Duodenal mucosa (tissue), 2 donors: ENCODE measurements at regions not wholly inside any gene's neighbourhood (a gene's known extent, or its start where the extent isn't known, plus 50 kb on each side); places are given as distances from the start of the nearest gene placed in this dataset.
"Not testable (repeated sequence)": the region's sequence is repeated elsewhere in the genome, so short reads cannot be mapped to it uniquely, and the experiment has no call there.

ENCODE experiments used
- H3K27ac ChIP-seq: one replicate; pipeline ENCODE4 v1.7.0; 2013; ENCODE audit warnings: low read depth, low read length
- H3K27me3 ChIP-seq, 2 donors: one replicate each; pipeline ENCODE4 v1.7.0; 2013; ENCODE audit warnings: low read length in 2 of 2, control low read depth in 1 of 2; ENCODE audit not compliant: insufficient read depth in 2 of 2, control insufficient read depth in 1 of 2
- H3K36me3 ChIP-seq, 2 donors: one replicate each; pipeline ENCODE4 v1.7.0; 2013; ENCODE audit warnings: low read length in 2 of 2, control low read depth in 1 of 2; ENCODE audit not compliant: insufficient read depth in 2 of 2, control insufficient read depth in 1 of 2
- H3K4me1 ChIP-seq, 2 donors: one replicate each; pipeline ENCODE4 v1.7.0; 2013; ENCODE audit warnings: low read length in 2 of 2, control low read depth in 1 of 2; ENCODE audit not compliant: insufficient read depth in 2 of 2, control insufficient read depth in 1 of 2
- H3K4me3 ChIP-seq, 2 donors: one replicate each; pipeline ENCODE4 v1.7.0; 2013; ENCODE audit warnings: low read length in 2 of 2, low read depth in 1 of 2
- H3K9ac ChIP-seq, 2 donors: one replicate each; pipeline ENCODE4 v1.7.0; 2013; ENCODE audit warnings: low read length in 2 of 2, low read depth in 1 of 2
- H3K9me3 ChIP-seq, 2 donors: one replicate each; pipeline ENCODE4 v1.7.0; 2013; ENCODE audit warnings: low read length in 2 of 2, control low read depth in 1 of 2; ENCODE audit not compliant: control insufficient read depth in 1 of 2

DNA sequence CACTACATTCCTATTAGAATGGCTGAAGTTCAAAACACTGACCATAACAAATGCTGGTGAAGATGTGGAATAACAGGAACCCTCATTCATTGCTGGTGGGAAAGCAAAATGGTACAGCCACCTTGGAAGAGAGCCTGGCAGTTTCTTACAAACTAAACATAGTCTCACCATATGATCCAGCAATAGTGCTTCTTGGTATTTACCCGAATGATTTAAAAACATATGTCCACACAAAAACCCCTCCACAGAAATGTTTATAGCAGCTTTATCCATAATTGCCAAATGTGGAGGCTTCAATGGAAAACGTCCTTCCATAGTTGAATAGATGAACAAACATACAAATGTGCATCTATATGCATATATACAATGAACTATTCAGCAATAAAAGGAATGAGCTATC lies 330.8 kb downstream of the BTBD3 start:
- H3K36me3 ChIP-seq: no peaks in the 10 kb centered on the region
- no peak overlapping the region for H3K4me3 ChIP-seq
- H3K9me3 ChIP-seq: no peaks in the 10 kb centered on the region
- H3K27me3 ChIP-seq: no peaks in the 10 kb centered on the region
- no peak overlapping the region for H3K9ac ChIP-seq
- no peak overlapping the region for H3K27ac ChIP-seq
- H3K4me1 ChIP-seq: no peaks in the 10 kb centered on the region

DNA sequence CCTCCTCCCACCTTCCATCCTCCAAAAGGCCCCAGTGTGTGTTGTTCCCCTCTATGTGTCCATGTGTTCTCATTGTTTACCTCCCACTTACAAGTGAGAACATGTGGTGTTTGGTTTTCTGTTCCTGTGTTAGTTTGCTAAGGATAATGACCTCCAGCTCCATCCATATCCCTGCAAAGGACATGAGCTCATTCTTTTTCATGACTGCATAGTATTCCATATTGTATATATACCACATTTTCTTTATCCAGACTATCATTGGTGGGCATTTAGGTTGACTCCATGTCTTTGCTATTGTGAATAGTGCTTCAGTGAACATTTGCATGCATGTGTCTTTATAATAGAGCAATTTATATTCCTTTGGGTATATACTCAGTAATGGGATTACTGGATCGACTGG lies 333.0 kb downstream of the BTBD3 start:
- not testable (repeated sequence) for H3K4me1 ChIP-seq, H3K27me3 ChIP-seq, H3K27ac ChIP-seq, H3K4me3 ChIP-seq, H3K9me3 ChIP-seq, H3K36me3 ChIP-seq, H3K9ac ChIP-seq

DNA sequence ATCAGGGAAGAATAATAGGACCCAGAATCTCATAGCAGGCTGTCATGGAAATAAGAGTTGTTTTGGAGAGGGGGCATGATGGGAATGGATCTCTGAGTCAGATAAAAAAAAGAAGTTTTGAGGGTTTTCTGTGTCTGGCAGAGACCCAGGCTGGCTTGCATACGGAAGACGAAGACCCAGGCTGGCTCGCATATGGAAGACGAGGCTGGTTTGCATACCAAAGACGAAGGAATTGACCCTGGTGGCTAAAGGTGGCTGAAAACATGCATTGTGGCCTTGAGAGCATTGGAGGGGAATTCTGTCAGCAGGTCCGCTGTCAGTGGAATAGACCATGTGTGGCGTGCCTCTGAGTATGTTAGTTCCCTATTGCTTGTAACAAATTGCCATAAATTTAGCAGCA lies 335.1 kb downstream of the BTBD3 start:
- no peaks in the 10 kb centered on the region for H3K36me3 ChIP-seq
- no peak overlapping the region for H3K9ac ChIP-seq
- H3K4me3 ChIP-seq: no peak overlapping the region
- H3K27me3 ChIP-seq: no peaks in the 10 kb centered on the region
- no peaks in the 10 kb centered on the region for H3K9me3 ChIP-seq
- H3K27ac ChIP-seq: no peak overlapping the region
- no peaks in the 10 kb centered on the region for H3K4me1 ChIP-seq

- Histone ChIP-seq H3K27me3 (no peaks in the 10 kb centered on the region), H3K4me1 (no peaks in the 10 kb centered on the region)
Measured at GRCh38 chr20:12255461-12255970, 337.8 kb downstream of the BTBD3 start.

GRCh38 chr20:12256806-12257205 lies 339.1 kb downstream of the BTBD3 start:
- Histone ChIP-seq H3K9me3 (no peaks in the 10 kb centered on the region), H3K9ac (no peak overlapping the region), H3K36me3 (no peaks in the 10 kb centered on the region), H3K27ac (no peak overlapping the region), H3K4me1 (no peaks in the 10 kb centered on the region), H3K27me3 (no peaks in the 10 kb centered on the region), H3K4me3 (no peak overlapping the region)

More at GRCh38 chr20:12255461-12255970, 337.8 kb downstream of the BTBD3 start:
- no peaks in the 10 kb centered on the region for H3K36me3 ChIP-seq
- H3K9me3 ChIP-seq: no peaks in the 10 kb centered on the region
- no peak overlapping the region for H3K9ac ChIP-seq
- H3K27ac ChIP-seq: no peak overlapping the region
- H3K4me3 ChIP-seq: no peak overlapping the region

- H3K27me3 ChIP-seq: no peaks in the 10 kb centered on the region
- no peak overlapping the region for H3K27ac ChIP-seq
Measured at GRCh38 chr20:12262747-12263146, 345.1 kb downstream of the BTBD3 start.

DNA sequence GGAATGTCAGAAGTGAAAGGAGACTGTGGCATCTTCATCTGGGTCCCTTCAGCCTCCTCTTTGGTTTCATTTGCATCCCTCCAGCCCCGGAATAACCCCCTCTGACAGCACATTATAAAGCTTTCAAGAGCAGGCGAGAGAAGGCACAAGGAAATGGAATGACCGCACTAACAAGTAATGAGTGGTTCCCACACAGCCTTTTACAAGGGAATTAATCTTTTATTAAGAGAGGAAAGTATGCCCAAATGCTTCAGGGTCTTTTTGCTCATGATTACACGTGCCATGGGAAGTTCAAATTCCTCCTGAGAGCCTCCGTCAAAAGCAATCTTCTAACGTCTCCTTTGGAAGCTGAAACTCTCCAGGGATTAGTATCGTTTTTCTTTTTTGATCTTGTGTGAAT lies 347.0 kb downstream of the BTBD3 start:
- no peaks in the 10 kb centered on the region for H3K36me3 ChIP-seq
- no peaks in the 10 kb centered on the region for H3K9me3 ChIP-seq
- no peaks in the 10 kb centered on the region for H3K4me1 ChIP-seq
- no peak overlapping the region for H3K9ac ChIP-seq
- H3K27me3 ChIP-seq: no peaks in the 10 kb centered on the region
- H3K4me3 ChIP-seq: no peak overlapping the region
- H3K27ac ChIP-seq: no peak overlapping the region

More at GRCh38 chr20:12262747-12263146, 345.1 kb downstream of the BTBD3 start:
- no peaks in the 10 kb centered on the region for H3K36me3 ChIP-seq
- H3K4me3 ChIP-seq: no peak overlapping the region
- no peaks in the 10 kb centered on the region for H3K4me1 ChIP-seq
- no peak overlapping the region for H3K9ac ChIP-seq
- H3K9me3 ChIP-seq: no peaks in the 10 kb centered on the region

GRCh38 chr20:12265662-12266061 lies 348.0 kb downstream of the BTBD3 start:
- Histone ChIP-seq H3K9me3 (no peaks in the 10 kb centered on the region), H3K36me3 (no peaks in the 10 kb centered on the region), H3K4me1 (no peaks in the 10 kb centered on the region), H3K9ac (no peak overlapping the region), H3K27ac (no peak overlapping the region), H3K4me3 (no peak overlapping the region), H3K27me3 (no peaks in the 10 kb centered on the region)

- Histone ChIP-seq H3K27ac (no peak overlapping the region), H3K4me3 (no peak overlapping the region), H3K36me3 (no peaks in the 10 kb centered on the region), H3K9me3 (no peaks in the 10 kb centered on the region), H3K4me1 (no peaks in the 10 kb centered on the region), H3K9ac (no peak overlapping the region), H3K27me3 (no peaks in the 10 kb centered on the region)
Measured at GRCh38 chr20:12269579-12269978, 351.9 kb downstream of the BTBD3 start.

DNA sequence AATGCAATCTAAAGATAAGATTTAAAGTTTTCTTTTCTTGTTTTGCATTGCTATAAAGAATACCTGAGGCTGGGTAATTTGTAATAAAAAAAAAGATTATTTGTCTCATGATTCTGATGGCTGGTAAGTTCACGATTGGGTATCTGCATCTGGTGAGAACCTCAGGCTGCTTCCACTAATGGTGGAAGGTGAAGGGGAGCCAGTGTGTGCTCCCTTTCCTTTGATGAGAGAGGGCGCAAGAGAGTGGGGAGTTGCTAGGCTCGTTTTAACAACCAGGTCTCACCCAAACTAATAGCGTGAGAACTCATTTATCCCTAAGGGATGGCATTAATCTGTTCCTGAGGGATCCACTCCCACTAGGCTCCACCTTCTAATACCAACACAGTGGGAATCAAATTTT lies 353.2 kb downstream of the BTBD3 start:
- H3K27me3 ChIP-seq: no peaks in the 10 kb centered on the region
- H3K4me1 ChIP-seq: no peaks in the 10 kb centered on the region
- no peak overlapping the region for H3K9ac ChIP-seq
- H3K9me3 ChIP-seq: no peaks in the 10 kb centered on the region
- no peak overlapping the region for H3K27ac ChIP-seq
- no peak overlapping the region for H3K4me3 ChIP-seq
- H3K36me3 ChIP-seq: no peaks in the 10 kb centered on the region
